IgD-negative memory B cell (primary cell): ENCODE measurements at regions not wholly inside any gene's neighbourhood (a gene's known extent, or its start where the extent isn't known, plus 50 kb on each side); places are given as distances from the start of the nearest gene placed in this dataset.

Experiments
- H3K27ac Mint-ChIP-seq, 3 donors: one replicate each; pipeline ENCODE4 v1.8.0; 2020 to 2022; ENCODE audit warnings: mild to moderate bottlenecking in 3 of 3, mixed read lengths in 3 of 3, moderate library complexity in 1 of 3
- H3K27me3 Mint-ChIP-seq: one replicate; pipeline ENCODE4 v1.8.0; 2021; ENCODE audit warnings: mixed read lengths
- H3K36me3 Mint-ChIP-seq: one replicate; pipeline ENCODE4 v1.8.0; 2020; ENCODE audit warnings: mild to moderate bottlenecking, mixed read lengths
- H3K4me1 Mint-ChIP-seq, 3 donors: one replicate each; pipeline ENCODE4 v1.8.0; 2020 to 2022; ENCODE audit warnings: mixed read lengths in 3 of 3, mild to moderate bottlenecking in 1 of 3
- H3K4me3 Mint-ChIP-seq, 4 donors: one replicate each; pipeline ENCODE4 v1.8.0; 2020 to 2022; ENCODE audit warnings: mild to moderate bottlenecking in 4 of 4, mixed read lengths in 4 of 4, moderate library complexity in 3 of 4
- H3K9me3 Mint-ChIP-seq, 3 donors: one replicate each; pipeline ENCODE4 v1.8.0; 2020 to 2021; ENCODE audit warnings: mixed read lengths in 3 of 3, mild to moderate bottlenecking in 1 of 3

- Mint-ChIP-seq H3K4me3 (no peak overlapping the region), H3K27ac (no peak overlapping the region), H3K27me3 (no peaks in the 10 kb centered on the region), H3K36me3 (no peaks in the 10 kb centered on the region), H3K4me1 (peaks cover 6 to 9% (median 6%) of the 10 kb centered on the region in 3 donors), H3K9me3 (peaks cover 0 to 2% (median 0%) of the 10 kb centered on the region in 3 donors)
Measured at GRCh38 chr1:217024911-217025310, 301.7 kb upstream of the ESRRG start.

GRCh38 chr1:217021956-217022355, 298.7 kb upstream of the ESRRG start:
- Mint-ChIP-seq H3K4me3 (no peak overlapping the region), H3K9me3 (peaks cover 0 to 2% (median 0%) of the 10 kb centered on the region in 3 donors), H3K4me1 (peaks cover 0 to under 1% (median under 1%) of the 10 kb centered on the region in 3 donors), H3K27me3 (no peaks in the 10 kb centered on the region), H3K27ac (no peak overlapping the region), H3K36me3 (no peaks in the 10 kb centered on the region)

- Mint-ChIP-seq H3K27me3 (no peaks in the 10 kb centered on the region), H3K4me3 (no peak overlapping the region), H3K4me1 (no peaks in the 10 kb centered on the region), H3K36me3 (no peaks in the 10 kb centered on the region), H3K9me3 (peaks cover 0 to 2% (median 0%) of the 10 kb centered on the region in 3 donors), H3K27ac (no peak overlapping the region)
Measured at GRCh38 chr1:217021400-217021799, 298.2 kb upstream of the ESRRG start.

- Mint-ChIP-seq H3K4me1 (no peaks in the 10 kb centered on the region), H3K36me3 (no peaks in the 10 kb centered on the region)
Measured at GRCh38 chr1:217019475-217019874, 296.2 kb upstream of the ESRRG start.

GRCh38 chr1:217018648-217019047, 295.4 kb upstream of the ESRRG start:
- Mint-ChIP-seq H3K27me3 (peaks cover 2% of the 10 kb centered on the region), H3K4me1 (no peaks in the 10 kb centered on the region), H3K9me3 (peaks cover 0 to 2% (median 0%) of the 10 kb centered on the region in 3 donors), H3K4me3 (no peak overlapping the region), H3K36me3 (no peaks in the 10 kb centered on the region), H3K27ac (no peak overlapping the region)

More at GRCh38 chr1:217019475-217019874, 296.2 kb upstream of the ESRRG start:
- peaks cover 2% of the 10 kb centered on the region for H3K27me3 Mint-ChIP-seq
- no peak overlapping the region for H3K4me3 Mint-ChIP-seq
- H3K9me3 Mint-ChIP-seq = peaks cover 0 to 2% (median 0%) of the 10 kb centered on the region in 3 donors
- H3K27ac Mint-ChIP-seq = no peak overlapping the region

GRCh38 chr1:217017165-217017564, 293.9 kb upstream of the ESRRG start:
- no peaks in the 10 kb centered on the region for H3K36me3 Mint-ChIP-seq
- no peaks in the 10 kb centered on the region for H3K4me1 Mint-ChIP-seq
- no peaks in the 10 kb centered on the region for H3K9me3 Mint-ChIP-seq

GRCh38 chr1:217014066-217014465, 290.8 kb upstream of the ESRRG start:
- Mint-ChIP-seq H3K9me3 (no peaks in the 10 kb centered on the region), H3K4me1 (no peaks in the 10 kb centered on the region), H3K27me3 (peaks cover 2% of the 10 kb centered on the region), H3K27ac (no peak overlapping the region), H3K36me3 (no peaks in the 10 kb centered on the region), H3K4me3 (no peak overlapping the region)

More at GRCh38 chr1:217017165-217017564, 293.9 kb upstream of the ESRRG start:
- Mint-ChIP-seq H3K27ac (no peak overlapping the region), H3K4me3 (no peak overlapping the region), H3K27me3 (peaks cover 2% of the 10 kb centered on the region)

GRCh38 chr1:217012659-217013058, 289.4 kb upstream of the ESRRG start:
- peaks cover 2% of the 10 kb centered on the region for H3K27me3 Mint-ChIP-seq
- no peak overlapping the region for H3K4me3 Mint-ChIP-seq
- H3K9me3 Mint-ChIP-seq = no peaks in the 10 kb centered on the region
- H3K4me1 Mint-ChIP-seq = no peaks in the 10 kb centered on the region
- H3K36me3 Mint-ChIP-seq = no peaks in the 10 kb centered on the region
- no peak overlapping the region for H3K27ac Mint-ChIP-seq

GRCh38 chr1:217011097-217011496, 287.9 kb upstream of the ESRRG start:
- Mint-ChIP-seq H3K36me3 (no peaks in the 10 kb centered on the region), H3K9me3 (no peaks in the 10 kb centered on the region), H3K4me1 (no peaks in the 10 kb centered on the region), H3K4me3 (no peak overlapping the region), H3K27ac (no peak overlapping the region), H3K27me3 (peaks cover 2% of the 10 kb centered on the region)

GRCh38 chr1:217010253-217010652, 287.0 kb upstream of the ESRRG start:
- Mint-ChIP-seq H3K27ac (no peak overlapping the region), H3K4me3 (no peak overlapping the region)

GRCh38 chr1:217009376-217009775, 286.1 kb upstream of the ESRRG start:
- Mint-ChIP-seq H3K9me3 (peaks cover 0 to under 1% (median 0%) of the 10 kb centered on the region in 3 donors), H3K4me3 (no peak overlapping the region), H3K36me3 (no peaks in the 10 kb centered on the region), H3K27ac (no peak overlapping the region), H3K27me3 (no peaks in the 10 kb centered on the region), H3K4me1 (no peaks in the 10 kb centered on the region)

More at GRCh38 chr1:217010253-217010652, 287.0 kb upstream of the ESRRG start:
- Mint-ChIP-seq H3K27me3 (no peaks in the 10 kb centered on the region), H3K4me1 (no peaks in the 10 kb centered on the region), H3K9me3 (no peaks in the 10 kb centered on the region), H3K36me3 (no peaks in the 10 kb centered on the region)

- Mint-ChIP-seq H3K9me3 (peaks cover 0 to 2% (median 0%) of the 10 kb centered on the region in 3 donors), H3K4me1 (no peaks in the 10 kb centered on the region), H3K36me3 (no peaks in the 10 kb centered on the region), H3K27me3 (no peaks in the 10 kb centered on the region), H3K27ac (no peak overlapping the region), H3K4me3 (no peak overlapping the region)
Measured at GRCh38 chr1:217004776-217005436, 281.7 kb upstream of the ESRRG start.

- Mint-ChIP-seq H3K4me3 (no peak overlapping the region), H3K36me3 (no peaks in the 10 kb centered on the region), H3K27ac (no peak overlapping the region)
Measured at GRCh38 chr1:217003355-217003754, 280.1 kb upstream of the ESRRG start.

GRCh38 chr1:216997831-216998230, 274.6 kb upstream of the ESRRG start:
- peaks cover 0 to 2% (median 0%) of the 10 kb centered on the region in 3 donors for H3K9me3 Mint-ChIP-seq
- H3K27me3 Mint-ChIP-seq = no peaks in the 10 kb centered on the region
- no peak overlapping the region for H3K27ac Mint-ChIP-seq
- no peaks in the 10 kb centered on the region for H3K36me3 Mint-ChIP-seq
- no peak overlapping the region for H3K4me3 Mint-ChIP-seq
- H3K4me1 Mint-ChIP-seq = no peaks in the 10 kb centered on the region

More at GRCh38 chr1:217003355-217003754, 280.1 kb upstream of the ESRRG start:
- no peaks in the 10 kb centered on the region for H3K27me3 Mint-ChIP-seq
- H3K4me1 Mint-ChIP-seq = no peaks in the 10 kb centered on the region
- peaks cover 0 to 2% (median 0%) of the 10 kb centered on the region in 3 donors for H3K9me3 Mint-ChIP-seq

GRCh38 chr1:216997069-216997468, 273.8 kb upstream of the ESRRG start:
- Mint-ChIP-seq H3K27ac (no peak overlapping the region), H3K36me3 (no peaks in the 10 kb centered on the region), H3K4me3 (no peak overlapping the region), H3K4me1 (no peaks in the 10 kb centered on the region), H3K27me3 (no peaks in the 10 kb centered on the region), H3K9me3 (peaks cover 0 to 4% (median 0%) of the 10 kb centered on the region in 3 donors)

GRCh38 chr1:216984536-216984935, 261.3 kb upstream of the ESRRG start:
- Mint-ChIP-seq H3K27ac (no peak overlapping the region), H3K27me3 (no peaks in the 10 kb centered on the region), H3K9me3 (peaks cover 0 to 1% (median 0%) of the 10 kb centered on the region in 3 donors), H3K4me1 (no peaks in the 10 kb centered on the region), H3K4me3 (no peak overlapping the region), H3K36me3 (no peaks in the 10 kb centered on the region)
